CD14-positive monocyte (primary cell): ENCODE measurements at regions not wholly inside any gene's neighbourhood (a gene's known extent, or its start where the extent isn't known, plus 50 kb on each side); places are given as distances from the start of the nearest gene placed in this dataset.
A peak's percentile ranks its signal among the peaks of the same experiment; 100 is the strongest.
"Not testable (repeated sequence)": the region's sequence is repeated elsewhere in the genome, so short reads cannot be mapped to it uniquely, and the experiment has no call there.

ENCODE experiments used
- DNase-seq, 3 donors: peaks; one replicate each; pipeline ENCODE4 v3.0.0-alpha.2; 2011 to 2022
- H2AFZ ChIP-seq: 2 replicates; pipeline ENCODE4 v1.6.0; 2012; ENCODE audit warnings: mild to moderate bottlenecking, low read depth, low read length, inconsistent platforms; ENCODE audit not compliant: insufficient read depth, poor library complexity, severe bottlenecking
- H3K27ac ChIP-seq, 2 donors: 1 replicate in 1 of 2; 2 replicates in 1 of 2; pipeline ENCODE4 v1.5.1; 2012 to 2013; ENCODE audit warnings: low read length in 2 of 2, control low read depth in 1 of 2, inconsistent platforms in 1 of 2, low read depth in 1 of 2, mild to moderate bottlenecking in 1 of 2
- H3K27me3 ChIP-seq, 2 donors: one replicate each; pipeline versions ENCODE4 v1.6.0 to v1.6.1; 2011 to 2013; ENCODE audit warnings: low read length in 2 of 2; ENCODE audit not compliant: control insufficient read depth in 2 of 2, insufficient read depth in 2 of 2
- H3K36me3 ChIP-seq, 2 donors: replicated peaks in 1 of 2; 1 replicate in 1 of 2; 2 replicates in 1 of 2; pipeline versions ENCODE4 v1.5.1 to v1.6.1; 2012 to 2013; ENCODE audit warnings: low read length in 2 of 2, control low read depth in 1 of 2, inconsistent platforms in 1 of 2, mild to moderate bottlenecking in 1 of 2; ENCODE audit not compliant: insufficient read depth in 2 of 2, control insufficient read depth in 1 of 2
- H3K4me1 ChIP-seq, 2 donors: 1 replicate in 1 of 2; 2 replicates in 1 of 2; pipeline versions ENCODE4 v1.5.1 to v1.6.1; 2012 to 2013; ENCODE audit warnings: low read length in 2 of 2, control low read depth in 1 of 2, inconsistent platforms in 1 of 2, mild to moderate bottlenecking in 1 of 2, moderate library complexity in 1 of 2; ENCODE audit not compliant: insufficient read depth in 2 of 2, control insufficient read depth in 1 of 2
- H3K4me2 ChIP-seq: replicated peaks from 2 replicates; pipeline ENCODE3; 2012; ENCODE audit warnings: low read length, moderate library complexity, mild to moderate bottlenecking; ENCODE audit not compliant: poor library complexity, severe bottlenecking; ENCODE audit errors: extremely low read depth
- H3K4me3 ChIP-seq, 3 experiments: fragments of 200-600 bp in 1 of 3; sonication (generic) in 1 of 3; replicated peaks in 1 of 3; 1 replicate in 2 of 3; 2 replicates in 1 of 3; pipeline ENCODE4 v1.5.1; 2011 to 2013; ENCODE audit warnings: low read length in 3 of 3, mild to moderate bottlenecking in 3 of 3, control low read depth in 2 of 3, low read depth in 2 of 3, inconsistent platforms in 1 of 3, moderate library complexity in 1 of 3
- H3K79me2 ChIP-seq: 2 replicates; pipeline ENCODE4 v1.6.0; 2012; ENCODE audit warnings: mild to moderate bottlenecking, control low read depth, inconsistent platforms, low read length, moderate library complexity; ENCODE audit not compliant: insufficient read depth
- H3K9ac ChIP-seq: 2 replicates; pipeline ENCODE4 v1.6.0; 2017; ENCODE audit warnings: low read length, mild to moderate bottlenecking; ENCODE audit not compliant: insufficient read depth, poor library complexity, severe bottlenecking
- H3K9me3 ChIP-seq, 2 donors: replicated peaks in 1 of 2; 1 replicate in 1 of 2; 2 replicates in 1 of 2; pipeline versions ENCODE4 v1.5.1 to v1.6.1; 2012 to 2013; ENCODE audit warnings: low read length in 2 of 2, control low read depth in 1 of 2; ENCODE audit not compliant: control insufficient read depth in 1 of 2, insufficient read depth in 1 of 2
- H4K20me1 ChIP-seq: 2 replicates; pipeline ENCODE4 v1.6.0; 2012; ENCODE audit warnings: mild to moderate bottlenecking, low read length, control low read depth, moderate library complexity; ENCODE audit not compliant: insufficient read depth
- H3K27ac Mint-ChIP-seq, 7 donors: one replicate each; pipeline ENCODE4 v1.8.0; 2020; ENCODE audit warnings: mild to moderate bottlenecking in 7 of 7, mixed read lengths in 7 of 7, moderate library complexity in 6 of 7, inconsistent platforms in 2 of 7
- H3K27me3 Mint-ChIP-seq, 3 donors: one replicate each; pipeline ENCODE4 v1.8.0; 2021 to 2022; ENCODE audit warnings: low read depth in 3 of 3, mild to moderate bottlenecking in 3 of 3, mixed read lengths in 3 of 3, moderate library complexity in 3 of 3, inconsistent platforms in 1 of 3
- H3K36me3 Mint-ChIP-seq, 2 donors: one replicate each; pipeline ENCODE4 v1.8.0; 2020; ENCODE audit warnings: mixed read lengths in 2 of 2, inconsistent platforms in 1 of 2, mild to moderate bottlenecking in 1 of 2
- H3K4me1 Mint-ChIP-seq: one replicate; pipeline ENCODE4 v1.8.0; 2020; ENCODE audit warnings: mild to moderate bottlenecking, mixed read lengths
- H3K4me3 Mint-ChIP-seq, 2 donors: one replicate each; pipeline ENCODE4 v1.8.0; 2020; ENCODE audit warnings: mild to moderate bottlenecking in 2 of 2, mixed read lengths in 2 of 2, moderate library complexity in 1 of 2
- H3K9me3 Mint-ChIP-seq, 7 donors: one replicate each; pipeline ENCODE4 v1.8.0; 2020 to 2022; ENCODE audit warnings: mixed read lengths in 7 of 7, mild to moderate bottlenecking in 6 of 7, moderate library complexity in 6 of 7, inconsistent platforms in 2 of 7
- CTCF ChIP-seq: fragments of 200-600 bp; IDR thresholded peaks from one replicate; pipeline ENCODE4 v1.8.0; 2022; ENCODE audit warnings: antibody characterized with exemption, mild to moderate bottlenecking
- WGBS: methylation state at CpG from one replicate; pipeline ENCODE4 v1.1.5; 2013; ENCODE audit warnings: missing lambda C conversion rate; ENCODE audit not compliant: insufficient coverage; 5-methylcytosine and 5-hydroxymethylcytosine counted together
- intact Hi-C, 2 donors: fragments of 100-400 bp; cut with micrococcal nuclease; formaldehyde crosslinking; loops; one replicate each; pipeline versions ENCODE4 v1.15.0 to v1.15.1; 2023

GRCh38 chr9:85880507-85880906 lies 60.4 kb upstream of the NAA35 start:
- H3K27me3 ChIP-seq, H3K9ac ChIP-seq, H3K27ac Mint-ChIP-seq, H3K4me2 ChIP-seq, H3K79me2 ChIP-seq, H3K27me3 Mint-ChIP-seq, intact Hi-C loops, H3K4me1 Mint-ChIP-seq, H3K27ac ChIP-seq, H3K9me3 ChIP-seq, H4K20me1 ChIP-seq, H3K36me3 ChIP-seq, H3K4me3 Mint-ChIP-seq, H3K4me1 ChIP-seq, DNase-seq, H2AFZ ChIP-seq, H3K4me3 ChIP-seq, H3K36me3 Mint-ChIP-seq: not testable (repeated sequence)
- peaks cover 6 to 18% (median 12%) of the 10 kb centered on the region in 7 donors for H3K9me3 Mint-ChIP-seq
- WGBS: 94% methylated on average over 2 of the region's 3 CpGs

- H3K27me3 Mint-ChIP-seq: peaks cover 0 to 4% (median 3%) of the 10 kb centered on the region in 3 donors
- Histone ChIP-seq H3K36me3 (no peaks in the 10 kb centered on the region), H3K9me3 (peaks cover 7 to 8% of the 10 kb centered on the region in 2 donors), H3K4me3 (no peak overlapping the region), H3K4me1 (no peaks in the 10 kb centered on the region), H3K27ac (no peak overlapping the region), H2AFZ (no peak overlapping the region), H3K79me2 (no peaks in the 10 kb centered on the region), H3K9ac (no peak overlapping the region), H3K4me2 (no peak overlapping the region), H3K27me3 (no peaks in the 10 kb centered on the region), H4K20me1 (no peaks in the 10 kb centered on the region)
- H3K9me3 Mint-ChIP-seq: peaks cover 6 to 20% (median 12%) of the 10 kb centered on the region in 7 donors
- intact Hi-C loops: no loop called here
- TF ChIP-seq CTCF: no peak
- no peak overlapping the region for H3K4me3 Mint-ChIP-seq
- no peak for DNase-seq
- WGBS: 92% methylated on average over 5 of the region's 8 CpGs
- H3K4me1 Mint-ChIP-seq: no peaks in the 10 kb centered on the region
- H3K27ac Mint-ChIP-seq: peak overlapping the region in 1 of 7 donors; percentile 35
- no peaks in the 10 kb centered on the region for H3K36me3 Mint-ChIP-seq
Measured at GRCh38 chr9:85884256-85884655, 56.7 kb upstream of the NAA35 start.
